KOPT-K1 (cell line): ENCODE measurements at regions not wholly inside any gene's neighbourhood (a gene's known extent, or its start where the extent isn't known, plus 50 kb on each side); places are given as distances from the start of the nearest gene placed in this dataset.
"Not testable (repeated sequence)": the region's sequence is repeated elsewhere in the genome, so short reads cannot be mapped to it uniquely, and the experiment has no call there.

ENCODE experiments used
- H3K27ac ChIP-seq: fragments of 200-600 bp; sonication (generic); 2 replicates; pipeline ENCODE4 v1.5.1; 2016; ENCODE audit warnings: antibody characterized with exemption, mild to moderate bottlenecking, low read depth, low read length; ENCODE audit not compliant: poor library complexity, severe bottlenecking
- H3K36me3 ChIP-seq: fragments of 200-600 bp; sonication (generic); 2 replicates; pipeline ENCODE4 v1.5.1; 2017; ENCODE audit warnings: antibody characterized with exemption, mild to moderate bottlenecking, low read length, moderate library complexity; ENCODE audit not compliant: insufficient read depth
- H3K9me3 ChIP-seq: fragments of 200-600 bp; sonication (generic); 2 replicates; pipeline ENCODE4 v1.5.1; 2017; ENCODE audit warnings: antibody characterized with exemption, low read length, mild to moderate bottlenecking; ENCODE audit not compliant: insufficient read depth, poor library complexity, severe bottlenecking

- Histone ChIP-seq H3K9me3 (peaks cover 17% of the 10 kb centered on the region), H3K27ac (peak overlapping the region; percentile 24), H3K36me3 (no peaks in the 10 kb centered on the region)
These were observed 166.1 kb downstream of the CD83 start for GRCh38 chr6:14283600-14284235.

GRCh38 chr6:14284969-14285590, 167.5 kb downstream of the CD83 start:
- Histone ChIP-seq H3K9me3 (peaks cover 13% of the 10 kb centered on the region), H3K36me3 (no peaks in the 10 kb centered on the region)

GRCh38 chr6:14286144-14286543, 168.6 kb downstream of the CD83 start:
- Histone ChIP-seq H3K36me3 (no peaks in the 10 kb centered on the region), H3K27ac (no peak overlapping the region), H3K9me3 (peaks cover 3% of the 10 kb centered on the region)

More at GRCh38 chr6:14284969-14285590, 167.5 kb downstream of the CD83 start:
- no peak overlapping the region for H3K27ac ChIP-seq

GRCh38 chr6:14286634-14287428, 169.3 kb downstream of the CD83 start:
- H3K27ac ChIP-seq: no peak overlapping the region
- peaks cover 3% of the 10 kb centered on the region for H3K9me3 ChIP-seq
- no peaks in the 10 kb centered on the region for H3K36me3 ChIP-seq

GRCh38 chr6:14287707-14288106, 170.1 kb downstream of the CD83 start:
- H3K36me3 ChIP-seq: no peaks in the 10 kb centered on the region
- peaks cover 3% of the 10 kb centered on the region for H3K9me3 ChIP-seq
- H3K27ac ChIP-seq: peak overlapping the region; percentile 1

GRCh38 chr6:14288910-14289309, 171.3 kb downstream of the CD83 start:
- peak overlapping the region; percentile 85 for H3K27ac ChIP-seq
- peaks cover 3% of the 10 kb centered on the region for H3K9me3 ChIP-seq
- H3K36me3 ChIP-seq: no peaks in the 10 kb centered on the region

- peak overlapping the region; percentile 85 for H3K27ac ChIP-seq
- no peaks in the 10 kb centered on the region for H3K36me3 ChIP-seq
- H3K9me3 ChIP-seq: peaks cover 3% of the 10 kb centered on the region
These were observed 172.6 kb downstream of the CD83 start for GRCh38 chr6:14290041-14290771.

GRCh38 chr6:14290772-14291330, 173.3 kb downstream of the CD83 start:
- Histone ChIP-seq H3K9me3 (peaks cover 3% of the 10 kb centered on the region), H3K36me3 (no peaks in the 10 kb centered on the region), H3K27ac (peak overlapping the region; percentile 85)

- Histone ChIP-seq H3K27ac (peak overlapping the region; percentile 85), H3K36me3 (no peaks in the 10 kb centered on the region), H3K9me3 (peaks cover 3% of the 10 kb centered on the region)
These were observed 173.8 kb downstream of the CD83 start for GRCh38 chr6:14291331-14291730.

- Histone ChIP-seq H3K36me3 (no peaks in the 10 kb centered on the region), H3K27ac (peak overlapping the region; percentile 85), H3K9me3 (peaks cover 3% of the 10 kb centered on the region)
These were observed 174.5 kb downstream of the CD83 start for GRCh38 chr6:14292119-14292518.

- Histone ChIP-seq H3K36me3 (no peaks in the 10 kb centered on the region), H3K9me3 (no peaks in the 10 kb centered on the region), H3K27ac (peak overlapping the region; percentile 15)
These were observed 176.8 kb downstream of the CD83 start for GRCh38 chr6:14294270-14294951.

- not testable (repeated sequence) for H3K36me3 ChIP-seq, H3K9me3 ChIP-seq, H3K27ac ChIP-seq
These were observed 179.1 kb downstream of the CD83 start for GRCh38 chr6:14296698-14297097.

GRCh38 chr6:14297118-14297517, 179.5 kb downstream of the CD83 start:
- H3K27ac ChIP-seq, H3K36me3 ChIP-seq, H3K9me3 ChIP-seq: not testable (repeated sequence)

- peaks cover 15% of the 10 kb centered on the region for H3K9me3 ChIP-seq
- not testable (repeated sequence) for H3K27ac ChIP-seq, H3K36me3 ChIP-seq
These were observed 182.6 kb downstream of the CD83 start for GRCh38 chr6:14300189-14300588.
